ENCODE measurements at regions not wholly inside any gene's neighbourhood (a gene's known extent, or its start where the extent isn't known, plus 50 kb on each side); places are given as distances from the start of the nearest gene placed in this dataset. TPM values are rescaled to one million over a fixed set of nuclear protein-coding genes. Genes with fewer than 3 reads are reported as not detected.

- ATAC-seq (ENCODE audit: low FRiP score) (no peak), DNase-seq (ENCODE audit: low spot score) (no peak)
- TF ChIP-seq, protein P1, sequence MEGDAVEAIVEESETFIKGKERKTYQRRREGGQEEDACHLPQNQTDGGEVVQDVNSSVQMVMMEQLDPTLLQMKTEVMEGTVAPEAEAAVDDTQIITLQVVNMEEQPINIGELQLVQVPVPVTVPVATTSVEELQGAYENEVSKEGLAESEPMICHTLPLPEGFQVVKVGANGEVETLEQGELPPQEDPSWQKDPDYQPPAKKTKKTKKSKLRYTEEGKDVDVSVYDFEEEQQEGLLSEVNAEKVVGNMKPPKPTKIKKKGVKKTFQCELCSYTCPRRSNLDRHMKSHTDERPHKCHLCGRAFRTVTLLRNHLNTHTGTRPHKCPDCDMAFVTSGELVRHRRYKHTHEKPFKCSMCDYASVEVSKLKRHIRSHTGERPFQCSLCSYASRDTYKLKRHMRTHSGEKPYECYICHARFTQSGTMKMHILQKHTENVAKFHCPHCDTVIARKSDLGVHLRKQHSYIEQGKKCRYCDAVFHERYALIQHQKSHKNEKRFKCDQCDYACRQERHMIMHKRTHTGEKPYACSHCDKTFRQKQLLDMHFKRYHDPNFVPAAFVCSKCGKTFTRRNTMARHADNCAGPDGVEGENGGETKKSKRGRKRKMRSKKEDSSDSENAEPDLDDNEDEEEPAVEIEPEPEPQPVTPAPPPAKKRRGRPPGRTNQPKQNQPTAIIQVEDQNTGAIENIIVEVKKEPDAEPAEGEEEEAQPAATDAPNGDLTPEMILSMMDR (IDR thresholded peaks at IDR 0.05), result no peak
These were observed 54.3 kb upstream of the MED13 start for GRCh38 chr17:62119373-62119772.

Small RNA genes lying in the stretch of these regions (small RNA-seq; reads per million reads assigned to genes)
- gene RF00019, result not detected

All from omental fat pad (tissue), 3 donors.